ENCODE measurements at regions not wholly inside any gene's neighbourhood (a gene's known extent, or its start where the extent isn't known, plus 50 kb on each side); places are given as distances from the start of the nearest gene placed in this dataset.

- TF ChIP-seq POLR2A (IDR thresholded peaks at IDR 0.05; ENCODE audit: low read length) (no peak), GATA1 (IDR thresholded peaks at IDR 0.05; ENCODE audit: low read depth, low read length) (no peak)
Observed at GRCh38 chr1:55425310-55425930, 210.3 kb upstream of the USP24 start.

All from erythroblast (primary cell).